Mucosa of descending colon (tissue), 3 donors: ENCODE measurements at regions not wholly inside any gene's neighbourhood (a gene's known extent, or its start where the extent isn't known, plus 50 kb on each side); places are given as distances from the start of the nearest gene placed in this dataset.
"Not testable (repeated sequence)": the region's sequence is repeated elsewhere in the genome, so short reads cannot be mapped to it uniquely, and the experiment has no call there.

Experiments used
- ATAC-seq: fragments of 200-7000 bp; cut with Tn5 transposase; one replicate; pipeline ENCODE4 v1.9.1; 2020; ENCODE audit warnings: mild to moderate bottlenecking, moderate library complexity
- DNase-seq, 3 donors: peaks; one replicate each; pipeline ENCODE4 v3.0.0-alpha.2; 2020
- H3K36me3 ChIP-seq: fragments of 200-600 bp; one replicate; pipeline ENCODE4 v1.8.0; 2021; ENCODE audit warnings: low read depth, mild to moderate bottlenecking
- H3K4me1 ChIP-seq: fragments of 200-600 bp; one replicate; pipeline ENCODE4 v1.8.0; 2021; ENCODE audit warnings: low read depth, mild to moderate bottlenecking
- H3K4me3 ChIP-seq: fragments of 200-600 bp; one replicate; pipeline ENCODE4 v1.8.0; 2021; ENCODE audit warnings: mild to moderate bottlenecking
- H3K9me3 ChIP-seq: fragments of 200-600 bp; one replicate; pipeline ENCODE4 v1.8.0; 2021; ENCODE audit warnings: mild to moderate bottlenecking
- CTCF ChIP-seq: fragments of 200-600 bp; IDR thresholded peaks from one replicate; pipeline ENCODE4 v1.8.0; 2022; ENCODE audit warnings: antibody characterized with exemption, mild to moderate bottlenecking
- intact Hi-C, 2 donors: fragments of 100-400 bp; cut with DNase I in 1 of 2; cut with micrococcal nuclease in 1 of 2; formaldehyde crosslinking; loops; one replicate each; pipeline versions ENCODE4 v1.11.0 to v1.11.1; 2022; cut with DNase I, micrococcal nuclease
- donor health status: DM: no; HTN: no; CAD: no; lungs with moderate emphysema.
- donor health status: DM: no; HTN: no; CAD: no.
- donor health status: DM: no; HTN: yes; CAD: no.

GRCh38 chr12:91467686-91468085 lies 285.1 kb upstream of the DCN start:
- intact Hi-C loops = no loop called here
- ATAC-seq (no peak), DNase-seq (no peak)
- TF ChIP-seq CTCF = no peak
- no peaks in the 10 kb centered on the region for H3K4me1 ChIP-seq
- no peaks in the 10 kb centered on the region for H3K36me3 ChIP-seq
- H3K9me3 ChIP-seq = no peaks in the 10 kb centered on the region
- no peak overlapping the region for H3K4me3 ChIP-seq

GRCh38 chr12:91461061-91461460 lies 278.4 kb upstream of the DCN start:
- peak; percentile 61 for ATAC-seq
- DNase-seq = no peak
- Histone ChIP-seq H3K4me3 (no peak overlapping the region), H3K4me1 (peaks cover 8% of the 10 kb centered on the region), H3K36me3 (no peaks in the 10 kb centered on the region), H3K9me3 (no peaks in the 10 kb centered on the region)
- intact Hi-C loops = no loop called here
- TF ChIP-seq CTCF = no peak

- H3K4me3 ChIP-seq = no peak overlapping the region
- no peaks in the 10 kb centered on the region for H3K9me3 ChIP-seq
- TF ChIP-seq CTCF = no peak
- intact Hi-C loops = no loop called here
- ATAC-seq (peak; percentile 83), DNase-seq (peak in 1 of 3 donors; percentile 27)
- H3K36me3 ChIP-seq = no peaks in the 10 kb centered on the region
- peaks cover 8% of the 10 kb centered on the region for H3K4me1 ChIP-seq
Measured at GRCh38 chr12:91460469-91460868, 277.9 kb upstream of the DCN start.

GRCh38 chr12:91455321-91455720 lies 272.7 kb upstream of the DCN start:
- H3K9me3 ChIP-seq = peaks cover 2% of the 10 kb centered on the region
- H3K36me3 ChIP-seq = no peaks in the 10 kb centered on the region
- no peak for TF ChIP-seq CTCF
- intact Hi-C loops = no loop called here
- H3K4me3 ChIP-seq = no peak overlapping the region
- DNase-seq (no peak), ATAC-seq (no peak)
- peaks cover 3% of the 10 kb centered on the region for H3K4me1 ChIP-seq

DNA sequence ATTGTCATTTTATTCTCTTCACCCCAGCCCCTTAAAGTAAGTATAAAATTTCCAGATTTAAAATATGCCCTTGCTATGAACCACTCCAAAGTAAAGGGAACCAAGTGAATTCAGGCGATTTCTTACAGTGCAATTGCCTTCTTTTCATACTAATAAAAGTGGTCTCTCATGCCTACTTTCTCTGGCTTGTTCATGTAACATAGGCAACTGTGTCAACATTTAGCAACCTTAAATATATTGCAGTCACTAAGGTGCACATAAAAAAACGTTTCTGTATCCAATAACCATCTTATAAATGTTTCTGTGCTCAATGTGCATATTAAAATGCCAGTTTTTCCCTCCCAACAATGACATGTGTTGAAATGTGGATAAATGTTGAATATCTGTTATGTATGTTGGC lies 271.6 kb upstream of the DCN start:
- DNase-seq (no peak), ATAC-seq (no peak)
- intact Hi-C loops = no loop called here
- peaks cover 2% of the 10 kb centered on the region for H3K9me3 ChIP-seq
- H3K4me1 ChIP-seq = no peaks in the 10 kb centered on the region
- TF ChIP-seq CTCF = no peak
- H3K4me3 ChIP-seq = no peak overlapping the region
- no peaks in the 10 kb centered on the region for H3K36me3 ChIP-seq

GRCh38 chr12:91452464-91452863 lies 269.8 kb upstream of the DCN start:
- intact Hi-C loops, DNase-seq, ATAC-seq, H3K4me1 ChIP-seq, H3K36me3 ChIP-seq, H3K4me3 ChIP-seq, H3K9me3 ChIP-seq: not testable (repeated sequence)
